PFSK-1 (cell line): ENCODE measurements at regions not wholly inside any gene's neighbourhood (a gene's known extent, or its start where the extent isn't known, plus 50 kb on each side); places are given as distances from the start of the nearest gene placed in this dataset.

Experiments used
- FOXP2 ChIP-seq: optimal IDR thresholded peaks from 2 replicates; pipeline ENCODE3; 2011; ENCODE audit warnings: borderline replicate concordance, control low read depth, inconsistent platforms; ENCODE audit not compliant: insufficient read depth; ENCODE audit errors: extremely low read length, extremely low read depth
- POLR2AphosphoS5 ChIP-seq: IDR thresholded peaks from 2 replicates; pipeline ENCODE4 v1.6.1; 2012; ENCODE audit warnings: low read depth, mild to moderate bottlenecking, control low read depth, low read length, moderate library complexity
- REST ChIP-seq, 2 experiments: IDR thresholded peaks; 2 replicates each; pipeline versions ENCODE4 v1.6.1 to v1.8.0; 2011 to 2012; ENCODE audit warnings: low read depth in 2 of 2, low read length in 2 of 2, control low read depth in 1 of 2, inconsistent platforms in 1 of 2, mild to moderate bottlenecking in 1 of 2, moderate library complexity in 1 of 2; ENCODE audit not compliant: insufficient read depth in 1 of 2
- SIN3A ChIP-seq: IDR thresholded peaks from 2 replicates; pipeline ENCODE4 v1.6.1; 2012; ENCODE audit warnings: mild to moderate bottlenecking, low read length, moderate library complexity, borderline replicate concordance; ENCODE audit not compliant: insufficient read depth
- TAF1 ChIP-seq: IDR thresholded peaks from 2 replicates; pipeline ENCODE4 v1.6.1; 2012; ENCODE audit warnings: low read length, control low read depth, borderline replicate concordance; ENCODE audit not compliant: insufficient read depth

GRCh38 chr12:105935981-105936380, 202.8 kb downstream of the NUAK1 start:
- TF ChIP-seq SIN3A (no peak), TAF1 (no peak), POLR2AphosphoS5 (no peak), REST (IDR thresholded peaks at IDR 0.05; ENCODE audit: insufficient read depth in 1 of 2, low read depth in 2 of 2, low read length in 2 of 2) (no peak), FOXP2 (no peak)

GRCh38 chr12:105936496-105936895, 202.3 kb downstream of the NUAK1 start:
- TF ChIP-seq SIN3A (no peak), POLR2AphosphoS5 (no peak), FOXP2 (no peak), REST (IDR thresholded peaks at IDR 0.05; ENCODE audit: insufficient read depth in 1 of 2, low read depth in 2 of 2, low read length in 2 of 2) (no peak), TAF1 (no peak)

- no peak for TF ChIP-seq FOXP2
- TF ChIP-seq SIN3A, result no peak
- no peak for TF ChIP-seq REST (IDR thresholded peaks at IDR 0.05; ENCODE audit: insufficient read depth in 1 of 2, low read depth in 2 of 2, low read length in 2 of 2)
- TF ChIP-seq POLR2AphosphoS5, result no peak
- TF ChIP-seq TAF1, result no peak
These were observed 201.7 kb downstream of the NUAK1 start for GRCh38 chr12:105937009-105937408.

- TF ChIP-seq POLR2AphosphoS5, result no peak
These were observed 199.5 kb downstream of the NUAK1 start for GRCh38 chr12:105939181-105939721.

GRCh38 chr12:105942281-105942680, 196.5 kb downstream of the NUAK1 start:
- TF ChIP-seq SIN3A, result no peak
- no peak for TF ChIP-seq POLR2AphosphoS5
- no peak for TF ChIP-seq FOXP2
- no peak for TF ChIP-seq TAF1
- TF ChIP-seq REST (IDR thresholded peaks at IDR 0.05; ENCODE audit: insufficient read depth in 1 of 2, low read depth in 2 of 2, low read length in 2 of 2), result no peak
